OCI-LY3 (cell line): ENCODE measurements at regions not wholly inside any gene's neighbourhood (a gene's known extent, or its start where the extent isn't known, plus 50 kb on each side); places are given as distances from the start of the nearest gene placed in this dataset.

Experiments
- H2AFZ ChIP-seq: fragments of 200-600, 300-600 bp; shearing (Covaris generic); 2 replicates; pipeline ENCODE4 v1.6.0; 2014; ENCODE audit warnings: antibody characterized with exemption, low read depth, low read length
- H3K27ac ChIP-seq: fragments of 200-600, 300-600 bp; sonication (generic); 2 replicates; pipeline ENCODE4 v1.5.1; 2014; ENCODE audit warnings: mild to moderate bottlenecking, low read length, moderate library complexity, mixed read lengths
- H3K27me3 ChIP-seq: fragments of 200-600, 300-600 bp; sonication (generic); 2 replicates; pipeline ENCODE4 v1.6.1; 2014; ENCODE audit warnings: low read depth, low read length, mixed read lengths
- H3K36me3 ChIP-seq: fragments of 200-600, 300-600 bp; sonication (generic); replicated peaks from 2 replicates; pipeline ENCODE3; 2014; ENCODE audit warnings: low read depth, low read length, mixed read lengths
- H3K4me1 ChIP-seq: fragments of 300-600, 200-600 bp; sonication (generic); 2 replicates; pipeline ENCODE4 v1.6.1; 2014; ENCODE audit warnings: low read length, mixed read lengths
- H3K4me2 ChIP-seq: fragments of 200-600, 300-600 bp; sonication (generic); 2 replicates; pipeline ENCODE4 v1.6.1; 2014; ENCODE audit warnings: low read length, mixed read lengths
- H3K4me3 ChIP-seq: fragments of 300-600, 200-600 bp; sonication (generic); 2 replicates; pipeline ENCODE4 v1.5.1; 2014; ENCODE audit warnings: antibody characterized with exemption, mild to moderate bottlenecking, low read length, moderate library complexity
- H3K79me2 ChIP-seq: fragments of 300-600, 200-600 bp; shearing (Covaris generic); 2 replicates; pipeline ENCODE4 v1.6.1; 2014; ENCODE audit warnings: mild to moderate bottlenecking, low read length, mixed read lengths
- H3K9ac ChIP-seq: fragments of 300-600, 200-600 bp; shearing (Covaris generic); 2 replicates; pipeline ENCODE4 v1.6.0; 2014; ENCODE audit warnings: mild to moderate bottlenecking, low read length, moderate library complexity
- H3K9me3 ChIP-seq: fragments of 200-600, 300-600 bp; shearing (Covaris generic); 2 replicates; pipeline ENCODE4 v1.6.1; 2014; ENCODE audit warnings: low read length, mixed read lengths; ENCODE audit not compliant: insufficient read depth
- H4K20me1 ChIP-seq: fragments of 200-600, 300-600 bp; sonication (generic); 2 replicates; pipeline ENCODE4 v1.6.1; 2016; ENCODE audit warnings: low read length, mixed read lengths; ENCODE audit not compliant: insufficient read depth
- EZH2phosphoT487 ChIP-seq: fragments of 200-600 bp; shearing (Covaris generic); IDR thresholded peaks from 2 replicates; pipeline ENCODE4 v1.6.1; 2018; ENCODE audit warnings: antibody characterized with exemption, mixed run types, low read depth
- TF ChIP-seq, protein P1 (sequence below): fragments of 200-600, 300-600 bp; sonication (generic); IDR thresholded peaks from 2 replicates; pipeline ENCODE4 v1.5.1; 2014; ENCODE audit warnings: antibody characterized with exemption, low read length, low read depth

GRCh38 chr4:152156442-152156841, 379.4 kb downstream of the FBXW7 start:
- H3K79me2 ChIP-seq, result no peaks in the 10 kb centered on the region
- H3K27me3 ChIP-seq, result peaks cover 5% of the 10 kb centered on the region
- H3K4me1 ChIP-seq, result peaks cover 4% of the 10 kb centered on the region; the same call in 1 of the 2 replicates
- H3K4me3 ChIP-seq, result no peak overlapping the region
- TF ChIP-seq EZH2phosphoT487, result no peak
- TF ChIP-seq, protein P1, sequence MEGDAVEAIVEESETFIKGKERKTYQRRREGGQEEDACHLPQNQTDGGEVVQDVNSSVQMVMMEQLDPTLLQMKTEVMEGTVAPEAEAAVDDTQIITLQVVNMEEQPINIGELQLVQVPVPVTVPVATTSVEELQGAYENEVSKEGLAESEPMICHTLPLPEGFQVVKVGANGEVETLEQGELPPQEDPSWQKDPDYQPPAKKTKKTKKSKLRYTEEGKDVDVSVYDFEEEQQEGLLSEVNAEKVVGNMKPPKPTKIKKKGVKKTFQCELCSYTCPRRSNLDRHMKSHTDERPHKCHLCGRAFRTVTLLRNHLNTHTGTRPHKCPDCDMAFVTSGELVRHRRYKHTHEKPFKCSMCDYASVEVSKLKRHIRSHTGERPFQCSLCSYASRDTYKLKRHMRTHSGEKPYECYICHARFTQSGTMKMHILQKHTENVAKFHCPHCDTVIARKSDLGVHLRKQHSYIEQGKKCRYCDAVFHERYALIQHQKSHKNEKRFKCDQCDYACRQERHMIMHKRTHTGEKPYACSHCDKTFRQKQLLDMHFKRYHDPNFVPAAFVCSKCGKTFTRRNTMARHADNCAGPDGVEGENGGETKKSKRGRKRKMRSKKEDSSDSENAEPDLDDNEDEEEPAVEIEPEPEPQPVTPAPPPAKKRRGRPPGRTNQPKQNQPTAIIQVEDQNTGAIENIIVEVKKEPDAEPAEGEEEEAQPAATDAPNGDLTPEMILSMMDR, result no peak
- no peak overlapping the region for H2AFZ ChIP-seq
- no peak overlapping the region for H3K9ac ChIP-seq
- H3K4me2 ChIP-seq, result no peak overlapping the region
- H3K36me3 ChIP-seq, result no peaks in the 10 kb centered on the region
- no peak overlapping the region for H3K27ac ChIP-seq
- H3K9me3 ChIP-seq, result no peaks in the 10 kb centered on the region
- H4K20me1 ChIP-seq, result no peaks in the 10 kb centered on the region

GRCh38 chr4:152155070-152155469, 380.8 kb downstream of the FBXW7 start:
- Histone ChIP-seq H3K9ac (no peak overlapping the region), H3K4me2 (no peak overlapping the region)
- TF ChIP-seq EZH2phosphoT487, result no peak
- TF ChIP-seq, protein P1, result no peak

GRCh38 chr4:152154433-152154832, 381.5 kb downstream of the FBXW7 start:
- H3K9me3 ChIP-seq, result no peaks in the 10 kb centered on the region

More at GRCh38 chr4:152155070-152155469, 380.8 kb downstream of the FBXW7 start:
- Histone ChIP-seq H2AFZ (no peak overlapping the region), H3K9me3 (no peaks in the 10 kb centered on the region), H3K27me3 (no peaks in the 10 kb centered on the region; the same call in none of the 2 replicates), H3K36me3 (no peaks in the 10 kb centered on the region), H3K4me3 (no peak overlapping the region), H4K20me1 (no peaks in the 10 kb centered on the region), H3K27ac (no peak overlapping the region), H3K79me2 (no peaks in the 10 kb centered on the region), H3K4me1 (peaks cover 4% of the 10 kb centered on the region; the same call in 1 of the 2 replicates)

DNA sequence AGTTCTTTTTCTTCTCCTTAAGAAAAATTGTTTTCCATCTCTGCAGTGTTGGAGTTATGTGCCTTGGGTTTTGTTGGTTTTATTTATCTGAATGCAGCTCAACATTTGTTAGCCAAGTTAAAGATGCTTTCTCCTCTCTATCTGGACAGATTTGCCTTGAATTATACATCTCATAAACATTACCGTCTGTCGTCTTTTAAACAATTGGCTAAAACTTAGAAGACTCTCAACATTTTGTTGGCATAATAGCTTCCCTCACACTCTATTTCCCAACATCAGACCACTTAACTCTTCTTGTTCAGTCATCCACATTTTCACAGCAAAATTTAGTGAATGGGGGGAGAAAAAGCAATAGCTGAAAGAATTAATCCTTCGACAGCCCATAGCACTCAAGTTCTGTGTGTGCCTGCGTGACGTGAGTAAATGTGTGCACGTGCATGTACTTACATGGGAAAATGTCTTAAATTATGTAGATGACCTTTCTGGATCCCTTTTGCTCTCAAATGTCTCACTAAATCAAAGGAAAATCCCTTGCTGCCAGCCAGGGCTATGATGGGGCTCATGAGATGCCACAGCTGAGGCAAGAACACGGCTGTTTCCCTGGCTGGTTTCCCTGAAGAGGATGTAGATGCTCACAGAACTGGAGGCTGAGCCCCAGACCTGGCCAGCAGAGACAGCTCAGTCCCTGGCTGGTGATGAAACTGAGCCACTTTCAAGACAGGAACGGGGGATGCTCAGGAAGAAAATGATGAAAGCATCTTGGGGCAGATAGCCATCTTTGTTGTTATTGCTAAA, 382.2 kb downstream of the FBXW7 start:
- H3K4me3 ChIP-seq, result no peak overlapping the region
- no peaks in the 10 kb centered on the region; the same call in none of the 2 replicates for H3K27me3 ChIP-seq
- no peaks in the 10 kb centered on the region for H3K9me3 ChIP-seq
- TF ChIP-seq EZH2phosphoT487, result no peak
- TF ChIP-seq, protein P1, result no peak
- H3K4me2 ChIP-seq, result no peak overlapping the region
- no peaks in the 10 kb centered on the region for H3K36me3 ChIP-seq
- no peaks in the 10 kb centered on the region for H4K20me1 ChIP-seq
- no peak overlapping the region for H3K9ac ChIP-seq
- no peak overlapping the region for H2AFZ ChIP-seq
- no peaks in the 10 kb centered on the region for H3K79me2 ChIP-seq
- H3K27ac ChIP-seq, result no peak overlapping the region
- H3K4me1 ChIP-seq, result peaks cover 16% of the 10 kb centered on the region

More at GRCh38 chr4:152154433-152154832, 381.5 kb downstream of the FBXW7 start:
- TF ChIP-seq EZH2phosphoT487, result no peak
- TF ChIP-seq, protein P1, result no peak
- Histone ChIP-seq H4K20me1 (no peaks in the 10 kb centered on the region), H3K27ac (no peak overlapping the region), H3K4me2 (no peak overlapping the region), H3K36me3 (no peaks in the 10 kb centered on the region), H3K9ac (no peak overlapping the region), H3K4me3 (no peak overlapping the region), H3K4me1 (peaks cover 8% of the 10 kb centered on the region), H2AFZ (no peak overlapping the region), H3K79me2 (no peaks in the 10 kb centered on the region), H3K27me3 (no peaks in the 10 kb centered on the region; the same call in none of the 2 replicates)
